SU-DHL-6 (cell line): ENCODE measurements at regions not wholly inside any gene's neighbourhood (a gene's known extent, or its start where the extent isn't known, plus 50 kb on each side); places are given as distances from the start of the nearest gene placed in this dataset.

Experiments
- H2AFZ ChIP-seq: fragments of 200-600 bp; sonication (generic); 2 replicates; pipeline ENCODE4 v1.6.1; 2014; ENCODE audit warnings: low read depth, mild to moderate bottlenecking, moderate library complexity, mixed read lengths, antibody characterized with exemption, low read length; ENCODE audit not compliant: severe bottlenecking
- H3F3A ChIP-seq: fragments of 200-600 bp; shearing (Covaris generic); 2 replicates; pipeline ENCODE4 v1.6.0; 2016; ENCODE audit warnings: antibody characterized with exemption, mild to moderate bottlenecking; ENCODE audit not compliant: insufficient read depth
- H3K27ac ChIP-seq: fragments of 200-600 bp; sonication (generic); 2 replicates; pipeline ENCODE4 v1.5.1; 2016; ENCODE audit warnings: low read depth, mild to moderate bottlenecking, low read length, moderate library complexity, mixed read lengths
- H3K27me3 ChIP-seq: fragments of 200-600 bp; sonication (generic), shearing (Covaris generic); 2 replicates; pipeline ENCODE4 v1.6.0; 2014; ENCODE audit warnings: mild to moderate bottlenecking, low read length
- H3K36me3 ChIP-seq: fragments of 200-600 bp; sonication (generic); 2 replicates; pipeline ENCODE4 v1.6.1; 2014; ENCODE audit warnings: mild to moderate bottlenecking, low read length, mixed read lengths
- H3K4me2 ChIP-seq: fragments of 300-600, 200-600 bp; shearing (Covaris generic), sonication (generic); 2 replicates; pipeline ENCODE4 v1.6.0; 2014; ENCODE audit warnings: low read length, low read depth, mild to moderate bottlenecking; ENCODE audit not compliant: poor library complexity, severe bottlenecking
- H3K4me3 ChIP-seq: fragments of 200-600 bp; sonication (generic); 2 replicates; pipeline ENCODE4 v1.5.1; 2014; ENCODE audit warnings: antibody characterized with exemption, low read length, mild to moderate bottlenecking, mixed read lengths; ENCODE audit not compliant: insufficient read depth, poor library complexity, severe bottlenecking
- H3K79me2 ChIP-seq: fragments of 200-600 bp; sonication (generic); 2 replicates; pipeline ENCODE4 v1.6.1; 2014; ENCODE audit warnings: mild to moderate bottlenecking, low read length, moderate library complexity; ENCODE audit not compliant: insufficient read depth
- H3K9ac ChIP-seq: fragments of 200-600 bp; sonication (generic); 2 replicates; pipeline ENCODE4 v1.7.0; 2014; ENCODE audit warnings: mild to moderate bottlenecking, low read length
- H3K9me2 ChIP-seq: fragments of 200-600 bp; sonication (generic); replicated peaks from 2 replicates; pipeline ENCODE4 v1.6.1; 2014; ENCODE audit warnings: low read length; ENCODE audit not compliant: insufficient read depth
- H3K9me3 ChIP-seq: fragments of 200-600 bp; sonication (generic); 2 replicates; pipeline ENCODE4 v1.6.1; 2014; ENCODE audit warnings: low read length, mixed read lengths; ENCODE audit not compliant: insufficient read depth
- H4K20me1 ChIP-seq: fragments of 200-600 bp; sonication (generic); 2 replicates; pipeline ENCODE4 v1.6.1; 2014; ENCODE audit warnings: low read depth, mild to moderate bottlenecking, antibody characterized with exemption, low read length, moderate library complexity, mixed read lengths
- EZH2phosphoT487 ChIP-seq: fragments of 200-600 bp; sonication (generic), shearing (Covaris generic); conservative IDR thresholded peaks from 2 replicates; pipeline ENCODE4 v1.6.1; 2018; ENCODE audit warnings: mild to moderate bottlenecking, antibody characterized with exemption, low read length, moderate library complexity, mixed read lengths
- TF ChIP-seq, protein P1 (sequence below): fragments of 200-600 bp; sonication (generic); IDR thresholded peaks from one replicate; pipeline ENCODE4 v1.5.1; 2017; ENCODE audit warnings: antibody characterized with exemption, mild to moderate bottlenecking, low read length, moderate library complexity; ENCODE audit not compliant: insufficient read depth, poor library complexity, severe bottlenecking

DNA sequence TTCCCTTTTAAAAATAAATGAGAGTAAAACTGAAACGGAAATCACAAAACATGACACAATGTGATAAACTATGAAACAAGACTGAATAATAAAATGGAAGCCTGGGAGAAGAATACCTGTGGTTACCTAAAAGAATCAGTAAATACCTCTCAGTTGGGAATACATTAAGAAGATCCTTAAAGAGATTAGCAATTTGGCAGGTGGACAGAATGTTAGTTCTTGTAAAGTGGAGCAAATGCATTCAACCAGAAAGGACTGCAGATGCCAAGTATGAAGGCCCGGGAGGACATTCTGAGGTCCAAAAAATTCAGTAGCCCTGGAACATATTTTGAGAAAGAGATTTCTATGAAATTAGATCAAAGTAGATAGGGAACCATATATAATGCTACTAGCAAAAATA, 861.3 kb upstream of the SEL1L start:
- H4K20me1 ChIP-seq = no peaks in the 10 kb centered on the region
- H3K9ac ChIP-seq = no peak overlapping the region
- no peak overlapping the region for H3K27ac ChIP-seq
- H3K79me2 ChIP-seq = no peaks in the 10 kb centered on the region
- H3K36me3 ChIP-seq = no peaks in the 10 kb centered on the region
- no peaks in the 10 kb centered on the region for H3K27me3 ChIP-seq
- no peak overlapping the region for H3K4me3 ChIP-seq
- TF ChIP-seq EZH2phosphoT487 = no peak
- TF ChIP-seq, protein P1, sequence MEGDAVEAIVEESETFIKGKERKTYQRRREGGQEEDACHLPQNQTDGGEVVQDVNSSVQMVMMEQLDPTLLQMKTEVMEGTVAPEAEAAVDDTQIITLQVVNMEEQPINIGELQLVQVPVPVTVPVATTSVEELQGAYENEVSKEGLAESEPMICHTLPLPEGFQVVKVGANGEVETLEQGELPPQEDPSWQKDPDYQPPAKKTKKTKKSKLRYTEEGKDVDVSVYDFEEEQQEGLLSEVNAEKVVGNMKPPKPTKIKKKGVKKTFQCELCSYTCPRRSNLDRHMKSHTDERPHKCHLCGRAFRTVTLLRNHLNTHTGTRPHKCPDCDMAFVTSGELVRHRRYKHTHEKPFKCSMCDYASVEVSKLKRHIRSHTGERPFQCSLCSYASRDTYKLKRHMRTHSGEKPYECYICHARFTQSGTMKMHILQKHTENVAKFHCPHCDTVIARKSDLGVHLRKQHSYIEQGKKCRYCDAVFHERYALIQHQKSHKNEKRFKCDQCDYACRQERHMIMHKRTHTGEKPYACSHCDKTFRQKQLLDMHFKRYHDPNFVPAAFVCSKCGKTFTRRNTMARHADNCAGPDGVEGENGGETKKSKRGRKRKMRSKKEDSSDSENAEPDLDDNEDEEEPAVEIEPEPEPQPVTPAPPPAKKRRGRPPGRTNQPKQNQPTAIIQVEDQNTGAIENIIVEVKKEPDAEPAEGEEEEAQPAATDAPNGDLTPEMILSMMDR = no peak
- no peaks in the 10 kb centered on the region for H3K9me2 ChIP-seq
- H2AFZ ChIP-seq = no peak overlapping the region
- H3K4me2 ChIP-seq = no peak overlapping the region
- no peaks in the 10 kb centered on the region for H3F3A ChIP-seq
- no peaks in the 10 kb centered on the region for H3K9me3 ChIP-seq

DNA sequence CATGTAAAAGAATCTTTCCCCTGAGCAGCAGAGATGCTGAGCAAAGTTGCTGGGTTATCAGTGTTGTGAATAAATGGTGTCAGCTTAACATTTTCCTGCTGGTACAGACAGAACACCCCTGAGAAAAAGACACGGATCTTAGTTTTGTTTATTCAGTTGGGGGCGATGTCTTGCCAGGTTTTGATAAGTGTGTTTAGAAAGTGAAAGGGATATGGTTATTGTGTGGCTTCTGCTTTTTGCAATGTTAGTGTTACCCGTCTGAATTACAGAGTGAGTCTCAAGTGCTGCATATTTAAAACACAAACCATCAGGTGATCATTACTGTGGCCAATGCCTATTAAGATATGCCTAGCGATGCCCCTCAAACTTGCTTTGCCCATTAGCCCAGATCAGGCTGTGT, 864.6 kb upstream of the SEL1L start:
- Histone ChIP-seq H3F3A (no peaks in the 10 kb centered on the region), H3K36me3 (no peaks in the 10 kb centered on the region), H4K20me1 (no peaks in the 10 kb centered on the region), H2AFZ (no peak overlapping the region), H3K27ac (no peak overlapping the region), H3K79me2 (no peaks in the 10 kb centered on the region), H3K9ac (no peak overlapping the region), H3K4me3 (no peak overlapping the region), H3K9me3 (no peaks in the 10 kb centered on the region), H3K9me2 (no peaks in the 10 kb centered on the region), H3K27me3 (no peaks in the 10 kb centered on the region), H3K4me2 (no peak overlapping the region)
- TF ChIP-seq, protein P1 = no peak

DNA sequence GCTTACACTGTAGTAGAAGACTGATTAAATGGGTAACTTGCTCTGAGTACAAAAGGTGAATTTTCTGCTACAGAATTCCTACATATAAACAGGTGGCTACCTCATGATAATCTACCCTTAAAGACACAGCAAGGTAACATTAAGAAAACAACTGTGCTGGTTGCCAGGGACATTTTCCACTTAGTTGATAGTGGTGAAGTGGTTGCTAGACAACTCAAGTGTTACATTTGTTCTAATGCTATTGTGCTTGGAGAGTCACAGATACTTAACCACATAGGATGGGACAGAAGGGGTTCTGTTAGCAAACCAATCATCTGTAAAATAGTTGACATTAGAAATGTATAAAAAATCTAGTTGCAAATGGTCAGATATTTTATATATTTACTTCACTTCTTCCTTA, 870.3 kb upstream of the SEL1L start:
- TF ChIP-seq, protein P1 = no peak
- TF ChIP-seq EZH2phosphoT487 = no peak
- H3K4me2 ChIP-seq = no peak overlapping the region

DNA sequence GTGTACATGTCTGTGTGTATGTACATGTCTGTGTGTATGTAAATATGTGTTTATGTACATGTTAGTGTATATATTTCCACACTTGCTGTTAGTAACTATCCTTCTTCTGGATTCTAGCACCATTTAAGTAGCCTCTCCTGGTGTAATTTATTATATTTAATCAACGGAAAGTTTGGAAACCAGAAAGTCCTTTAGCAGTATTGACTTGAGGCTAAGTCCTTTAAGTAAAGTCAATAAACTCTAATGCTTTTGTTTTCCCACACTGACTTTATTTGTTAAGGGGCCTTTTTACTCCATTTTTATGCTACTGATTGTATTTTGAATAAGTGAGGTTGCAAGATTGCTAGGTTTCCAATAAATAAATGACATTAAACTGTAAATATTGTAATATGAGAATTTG, 876.4 kb upstream of the SEL1L start:
- H3K9me2 ChIP-seq = no peaks in the 10 kb centered on the region
- no peaks in the 10 kb centered on the region for H3K9me3 ChIP-seq
- TF ChIP-seq, protein P1 = no peak
- TF ChIP-seq EZH2phosphoT487 = no peak
- H4K20me1 ChIP-seq = no peaks in the 10 kb centered on the region
- H3K4me2 ChIP-seq = no peak overlapping the region
- H3K79me2 ChIP-seq = no peaks in the 10 kb centered on the region
- no peak overlapping the region for H3K4me3 ChIP-seq
- H3F3A ChIP-seq = no peaks in the 10 kb centered on the region
- H3K27me3 ChIP-seq = no peaks in the 10 kb centered on the region
- H3K36me3 ChIP-seq = no peaks in the 10 kb centered on the region
- no peak overlapping the region for H3K9ac ChIP-seq
- H2AFZ ChIP-seq = no peak overlapping the region
- no peak overlapping the region for H3K27ac ChIP-seq

More for the DNA sequence above, 870.3 kb upstream of the SEL1L start:
- H3K4me3 ChIP-seq = no peak overlapping the region
- H2AFZ ChIP-seq = no peak overlapping the region
- no peaks in the 10 kb centered on the region for H3K9me2 ChIP-seq
- H3K36me3 ChIP-seq = no peaks in the 10 kb centered on the region
- no peaks in the 10 kb centered on the region for H3F3A ChIP-seq
- no peak overlapping the region for H3K9ac ChIP-seq
- H3K27ac ChIP-seq = no peak overlapping the region
- no peaks in the 10 kb centered on the region for H4K20me1 ChIP-seq
- no peaks in the 10 kb centered on the region for H3K27me3 ChIP-seq
- no peaks in the 10 kb centered on the region for H3K79me2 ChIP-seq
- H3K9me3 ChIP-seq = no peaks in the 10 kb centered on the region
